CD4-positive, alpha-beta T cell (primary cell): ENCODE measurements at regions not wholly inside any gene's neighbourhood (a gene's known extent, or its start where the extent isn't known, plus 50 kb on each side); places are given as distances from the start of the nearest gene placed in this dataset.

Experiments used
- ATAC-seq: fragments of 200-7000 bp; cut with Tn5 transposase; one replicate; pipeline ENCODE4 v1.10.0; 2022; ENCODE audit warnings: mild to moderate bottlenecking; ENCODE audit not compliant: poor library complexity
- CTCF ChIA-PET: fragments of 350-600 bp; sonication (Branson Sonifier 250); formaldehyde crosslinking; loops from one replicate; lab custom pipeline; 2021; ENCODE audit warnings: antibody characterized with exemption, inconsistent platforms; lab: Charles Lee
- POLR2A ChIA-PET: fragments of 350-600 bp; sonication (Branson Sonifier 250); formaldehyde crosslinking; loops from one replicate; lab custom pipeline; 2021; ENCODE audit warnings: antibody characterized with exemption, inconsistent platforms; lab: Charles Lee
- DNase-seq, 14 experiments: peaks; one replicate each; pipeline ENCODE4 v3.0.0-alpha.2; 2013 to 2020; ENCODE audit warnings: mixed read lengths in 2 of 14
- H3K27ac ChIP-seq, 2 donors: one replicate each; pipeline versions ENCODE4 v1.5.1 to v1.7.0; 2013; ENCODE audit warnings: low read length in 2 of 2, low read depth in 1 of 2, mild to moderate bottlenecking in 1 of 2
- H3K27me3 ChIP-seq, 2 experiments: 1 replicate in 1 of 2; 2 replicates in 1 of 2; pipeline versions ENCODE4 v1.6.1 to v1.7.0; 2013; ENCODE audit warnings: low read length in 2 of 2, control low read depth in 1 of 2, mild to moderate bottlenecking in 1 of 2, moderate library complexity in 1 of 2; ENCODE audit not compliant: insufficient read depth in 2 of 2, control insufficient read depth in 1 of 2
- H3K36me3 ChIP-seq: one replicate; pipeline ENCODE4 v1.6.1; 2013; ENCODE audit warnings: low read length, control low read depth; ENCODE audit not compliant: insufficient read depth
- H3K4me1 ChIP-seq: one replicate; pipeline ENCODE4 v1.6.1; 2013; ENCODE audit warnings: low read length, control low read depth; ENCODE audit not compliant: insufficient read depth
- H3K4me3 ChIP-seq: one replicate; pipeline ENCODE4 v1.5.1; 2013; ENCODE audit warnings: mild to moderate bottlenecking, low read length, moderate library complexity
- H3K9me3 ChIP-seq, 2 experiments: 1 replicate in 1 of 2; 2 replicates in 1 of 2; pipeline versions ENCODE4 v1.6.1 to v1.7.0; 2013; ENCODE audit warnings: low read length in 2 of 2, mild to moderate bottlenecking in 2 of 2, control low read depth in 1 of 2, moderate library complexity in 1 of 2; ENCODE audit not compliant: control insufficient read depth in 1 of 2, insufficient read depth in 1 of 2
- H3K27ac Mint-ChIP-seq: one replicate; pipeline ENCODE4 v1.8.0; 2020; ENCODE audit warnings: mixed read lengths
- H3K27me3 Mint-ChIP-seq: one replicate; pipeline ENCODE4 v1.8.0; 2021; ENCODE audit warnings: mixed read lengths
- H3K36me3 Mint-ChIP-seq: one replicate; pipeline ENCODE4 v1.8.0; 2021; ENCODE audit warnings: low read depth, mixed read lengths
- H3K4me1 Mint-ChIP-seq: one replicate; pipeline ENCODE4 v1.8.0; 2021; ENCODE audit warnings: low read depth, mixed read lengths
- H3K4me3 Mint-ChIP-seq: one replicate; pipeline ENCODE4 v1.8.0; 2020; ENCODE audit warnings: mild to moderate bottlenecking, mixed read lengths
- H3K9me3 Mint-ChIP-seq: one replicate; pipeline ENCODE4 v1.8.0; 2020; ENCODE audit warnings: mixed read lengths
- intact Hi-C, 2 experiments: fragments of 100-400 bp; cut with DNase I in 1 of 2; cut with micrococcal nuclease in 1 of 2; formaldehyde crosslinking; loops; one replicate each; pipeline versions ENCODE4 v1.15.1 to v1.9.0; 2023 to 2025; cut with DNase I, micrococcal nuclease
- TF ChIP-seq, protein P1 (sequence below): fragments of 200-600 bp; IDR thresholded peaks from one replicate; pipeline ENCODE4 v1.8.0; 2022; ENCODE audit warnings: antibody characterized with exemption, mild to moderate bottlenecking

GRCh38 chr17:70772761-70773160, 603.4 kb downstream of the KCNJ2 start:
- Histone ChIP-seq H3K27ac (no peak overlapping the region), H3K27me3 (no peaks in the 10 kb centered on the region), H3K9me3 (peaks cover 0 to 4% of the 10 kb centered on the region in 2 experiments), H3K4me3 (no peak overlapping the region), H3K4me1 (no peaks in the 10 kb centered on the region), H3K36me3 (no peaks in the 10 kb centered on the region)
- DNase-seq = no peak
- TF ChIP-seq, protein P1, sequence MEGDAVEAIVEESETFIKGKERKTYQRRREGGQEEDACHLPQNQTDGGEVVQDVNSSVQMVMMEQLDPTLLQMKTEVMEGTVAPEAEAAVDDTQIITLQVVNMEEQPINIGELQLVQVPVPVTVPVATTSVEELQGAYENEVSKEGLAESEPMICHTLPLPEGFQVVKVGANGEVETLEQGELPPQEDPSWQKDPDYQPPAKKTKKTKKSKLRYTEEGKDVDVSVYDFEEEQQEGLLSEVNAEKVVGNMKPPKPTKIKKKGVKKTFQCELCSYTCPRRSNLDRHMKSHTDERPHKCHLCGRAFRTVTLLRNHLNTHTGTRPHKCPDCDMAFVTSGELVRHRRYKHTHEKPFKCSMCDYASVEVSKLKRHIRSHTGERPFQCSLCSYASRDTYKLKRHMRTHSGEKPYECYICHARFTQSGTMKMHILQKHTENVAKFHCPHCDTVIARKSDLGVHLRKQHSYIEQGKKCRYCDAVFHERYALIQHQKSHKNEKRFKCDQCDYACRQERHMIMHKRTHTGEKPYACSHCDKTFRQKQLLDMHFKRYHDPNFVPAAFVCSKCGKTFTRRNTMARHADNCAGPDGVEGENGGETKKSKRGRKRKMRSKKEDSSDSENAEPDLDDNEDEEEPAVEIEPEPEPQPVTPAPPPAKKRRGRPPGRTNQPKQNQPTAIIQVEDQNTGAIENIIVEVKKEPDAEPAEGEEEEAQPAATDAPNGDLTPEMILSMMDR = no peak
- Mint-ChIP-seq H3K4me3 (no peak overlapping the region), H3K9me3 (no peaks in the 10 kb centered on the region), H3K27ac (no peak overlapping the region), H3K36me3 (no peaks in the 10 kb centered on the region), H3K27me3 (no peaks in the 10 kb centered on the region), H3K4me1 (no peaks in the 10 kb centered on the region)
- POLR2A ChIA-PET = no interaction called here
- intact Hi-C loops = no loop called here
- CTCF ChIA-PET = no interaction called here
- ATAC-seq = no peak

- no peak overlapping the region for H3K4me3 ChIP-seq
- Mint-ChIP-seq H3K4me1 (no peaks in the 10 kb centered on the region), H3K27ac (no peak overlapping the region), H3K4me3 (no peak overlapping the region), H3K9me3 (no peaks in the 10 kb centered on the region), H3K36me3 (no peaks in the 10 kb centered on the region), H3K27me3 (no peaks in the 10 kb centered on the region)
- no peaks in the 10 kb centered on the region for H3K4me1 ChIP-seq
- DNase-seq = no peak
- intact Hi-C loops = no loop called here
- ATAC-seq = no peak
- TF ChIP-seq, protein P1 = no peak
- peaks cover 0 to 4% of the 10 kb centered on the region in 2 experiments for H3K9me3 ChIP-seq
- no peaks in the 10 kb centered on the region for H3K27me3 ChIP-seq
- H3K27ac ChIP-seq = no peak overlapping the region
- H3K36me3 ChIP-seq = no peaks in the 10 kb centered on the region
- ChIA-PET CTCF (no interaction called here), POLR2A (no interaction called here)
Measured at GRCh38 chr17:70773258-70773657, 603.9 kb downstream of the KCNJ2 start.

DNA sequence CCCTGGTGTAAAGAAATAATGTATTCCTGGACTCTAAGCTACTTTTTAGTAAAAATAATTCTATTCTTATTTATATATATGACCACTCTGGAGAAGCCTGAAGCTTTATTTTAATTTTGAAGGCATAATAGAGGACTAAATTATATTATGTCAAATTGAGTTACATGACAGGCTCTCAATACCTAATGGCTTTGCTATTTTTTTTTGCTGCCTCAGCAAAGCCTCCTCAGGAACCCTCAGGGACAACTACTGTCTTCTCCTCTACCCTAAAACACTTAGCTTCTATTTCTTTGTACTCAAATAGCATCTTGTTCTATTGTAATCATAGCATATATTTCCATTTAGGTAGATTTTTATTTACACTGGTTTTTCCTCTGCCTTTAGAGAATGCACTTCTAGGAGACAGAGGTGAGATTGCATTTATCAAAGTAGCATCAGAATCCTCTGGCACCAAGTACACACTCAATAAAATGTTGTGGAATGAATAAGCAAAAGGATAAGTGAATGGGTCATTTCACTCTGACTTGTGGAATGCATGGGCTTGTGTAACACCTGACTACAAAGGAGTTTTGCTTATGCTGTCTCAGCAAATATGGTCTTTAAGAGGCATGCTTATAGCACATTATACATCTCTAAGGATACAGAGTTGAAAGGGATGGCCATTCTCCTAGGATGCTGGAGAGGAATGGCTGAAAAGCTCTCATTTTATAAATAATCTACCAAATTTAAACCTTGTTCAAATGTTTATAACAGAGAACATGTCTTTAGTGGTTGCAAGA, 605.2 kb downstream of the KCNJ2 start:
- Histone ChIP-seq H3K27me3 (no peaks in the 10 kb centered on the region), H3K9me3 (peaks cover 0 to 10% of the 10 kb centered on the region in 2 experiments), H3K27ac (no peak overlapping the region), H3K4me3 (no peak overlapping the region), H3K36me3 (no peaks in the 10 kb centered on the region), H3K4me1 (no peaks in the 10 kb centered on the region)
- ChIA-PET POLR2A (no interaction called here), CTCF (no interaction called here)
- no peak overlapping the region for H3K4me3 Mint-ChIP-seq
- H3K36me3 Mint-ChIP-seq = no peaks in the 10 kb centered on the region
- H3K27ac Mint-ChIP-seq = no peak overlapping the region
- H3K9me3 Mint-ChIP-seq = no peaks in the 10 kb centered on the region
- no peak for ATAC-seq
- TF ChIP-seq, protein P1 = no peak
- H3K4me1 Mint-ChIP-seq = no peaks in the 10 kb centered on the region
- H3K27me3 Mint-ChIP-seq = no peaks in the 10 kb centered on the region
- DNase-seq = no peak
- intact Hi-C loops = no loop called here
